GM13977 (cell line): ENCODE measurements at regions not wholly inside any gene's neighbourhood (a gene's known extent, or its start where the extent isn't known, plus 50 kb on each side); places are given as distances from the start of the nearest gene placed in this dataset.
A peak's percentile ranks its signal among the peaks of the same experiment; 100 is the strongest.

Source experiments
- DNase-seq: peaks from one replicate; pipeline ENCODE4 v3.0.0; 2012; ENCODE audit warnings: low spot score
- CTCF ChIP-seq: IDR thresholded peaks from 2 replicates; pipeline ENCODE4 v1.5.1; 2012; ENCODE audit warnings: mild to moderate bottlenecking, control low read depth; ENCODE audit not compliant: insufficient read depth; ENCODE audit errors: extremely low read depth, missing control alignments
- in situ Hi-C: fragments of 300-500 bp; cut with MboI; formaldehyde crosslinking; loops from one replicate; pipeline ENCODE4 v1.12.0; 2022; ENCODE audit warnings: low sequenced_read_pairs, low pct_unique_long_range_greater_than_20kb, mixed read lengths, inconsistent platforms; ENCODE audit not compliant: unreplicated experiment

- TF ChIP-seq CTCF, result peak; percentile 22
- in situ Hi-C loops, result no loop called here
- DNase-seq, result no peak
These were observed 412.2 kb downstream of the PPP3CA start for GRCh38 chr4:100935090-100935489.

- TF ChIP-seq CTCF, result no peak
- no peak for DNase-seq
- in situ Hi-C loops, result no loop called here
These were observed 413.7 kb downstream of the PPP3CA start for GRCh38 chr4:100933628-100934027.

- in situ Hi-C loops, result no loop called here
- TF ChIP-seq CTCF, result no peak
- no peak for DNase-seq
These were observed 411.9 kb upstream of the EMCN start for GRCh38 chr4:100929758-100930157.

- TF ChIP-seq CTCF, result no peak
- no peak for DNase-seq
- in situ Hi-C loops, result no loop called here
These were observed 411.3 kb upstream of the EMCN start for GRCh38 chr4:100929135-100929534.

- DNase-seq, result no peak
- no peak for TF ChIP-seq CTCF
- in situ Hi-C loops, result no loop called here
These were observed 408.4 kb upstream of the EMCN start for GRCh38 chr4:100926039-100926717.

GRCh38 chr4:100913685-100914084 lies 395.9 kb upstream of the EMCN start:
- no peak for TF ChIP-seq CTCF
- DNase-seq, result no peak
- in situ Hi-C loops, result no loop called here
